Breast epithelium (tissue), 3 donors: ENCODE measurements at regions not wholly inside any gene's neighbourhood (a gene's known extent, or its start where the extent isn't known, plus 50 kb on each side); places are given as distances from the start of the nearest gene placed in this dataset.

Experiments used
- CTCF ChIP-seq, 3 donors: fragments of 450-650 bp; IDR thresholded peaks; one replicate each; pipeline ENCODE4 v1.5.1; 2016 to 2017; ENCODE audit warnings: antibody characterized with exemption in 3 of 3, mild to moderate bottlenecking in 3 of 3, moderate library complexity in 3 of 3
- POLR2A ChIP-seq: fragments of 450-650 bp; IDR thresholded peaks from one replicate; pipeline ENCODE4 v1.6.1; 2016; ENCODE audit warnings: antibody characterized with exemption, mild to moderate bottlenecking, moderate library complexity
- POLR2AphosphoS5 ChIP-seq, 3 donors: sonication (generic); formaldehyde crosslinking; IDR thresholded peaks; one replicate each; pipeline ENCODE4 v1.6.1; 2017; ENCODE audit warnings: antibody characterized with exemption in 3 of 3

GRCh38 chr12:92271341-92271740, 125.7 kb upstream of the BTG1 start:
- TF ChIP-seq CTCF (IDR thresholded peaks at IDR 0.05) (no peak), POLR2A (no peak), POLR2AphosphoS5 (IDR thresholded peaks at IDR 0.05) (no peak)
